Stimulated activated naive B cell treated with anti-CD40 and anti-IgM and Interleukin-4, amounts not matched to agents 10 μg/mL and 1 μg/mL and 100 μg/mL, for 72 hours (primary cell): ENCODE measurements at regions not wholly inside any gene's neighbourhood (a gene's known extent, or its start where the extent isn't known, plus 50 kb on each side); places are given as distances from the start of the nearest gene placed in this dataset.
"Not testable (repeated sequence)": the region's sequence is repeated elsewhere in the genome, so short reads cannot be mapped to it uniquely, and the experiment has no call there.

Experiments used
- ATAC-seq, 2 donors: fragments of 150-1000 bp; cut with Tn5 transposase; replicated peaks; 2 replicates each; pipeline ENCODE4 v1.10.0; 2021; ENCODE audit warnings: moderate library complexity in 1 of 2
- DNase-seq: peaks from one replicate; pipeline ENCODE4 v3.0.0; 2021
- H3K27ac Mint-ChIP-seq: one replicate; pipeline ENCODE4 v1.8.0; 2022; ENCODE audit warnings: mild to moderate bottlenecking, mixed read lengths
- H3K27me3 Mint-ChIP-seq, 2 donors: one replicate each; pipeline ENCODE4 v1.8.0; 2022; ENCODE audit warnings: mixed read lengths in 2 of 2
- H3K36me3 Mint-ChIP-seq, 2 donors: one replicate each; pipeline ENCODE4 v1.8.0; 2022; ENCODE audit warnings: mixed read lengths in 2 of 2, mild to moderate bottlenecking in 1 of 2
- H3K4me1 Mint-ChIP-seq, 2 donors: one replicate each; pipeline ENCODE4 v1.8.0; 2022; ENCODE audit warnings: mixed read lengths in 2 of 2, mild to moderate bottlenecking in 1 of 2
- H3K4me3 Mint-ChIP-seq, 2 donors: one replicate each; pipeline ENCODE4 v1.8.0; 2022; ENCODE audit warnings: mild to moderate bottlenecking in 2 of 2, mixed read lengths in 2 of 2, moderate library complexity in 1 of 2
- H3K9me3 Mint-ChIP-seq, 2 donors: one replicate each; pipeline ENCODE4 v1.8.0; 2022; ENCODE audit warnings: mixed read lengths in 2 of 2, mild to moderate bottlenecking in 1 of 2

DNA sequence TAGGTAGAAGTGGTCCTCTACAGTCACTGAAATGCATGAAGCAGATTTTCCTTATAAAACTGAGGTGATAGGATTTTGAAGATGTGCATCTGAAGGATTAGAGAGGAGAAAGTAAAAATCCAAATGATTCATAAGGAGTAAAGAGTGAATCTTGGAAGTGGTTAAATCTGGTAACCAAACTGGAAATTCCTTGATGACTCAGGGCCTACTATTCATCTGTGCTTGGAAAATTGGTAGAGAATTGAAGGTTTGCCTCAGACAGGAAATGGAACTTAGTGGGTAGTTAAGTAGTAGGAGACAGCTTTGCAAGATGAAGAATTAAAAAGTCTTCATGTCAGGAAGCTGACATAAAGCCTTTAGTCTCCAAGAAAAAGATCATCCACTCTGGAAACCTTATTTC is 368.9 kb upstream of the CTSO start:
- Mint-ChIP-seq H3K4me1 (no peaks in the 10 kb centered on the region), H3K27ac (no peak overlapping the region), H3K9me3 (no peaks in the 10 kb centered on the region), H3K27me3 (no peaks in the 10 kb centered on the region), H3K4me3 (no peak overlapping the region), H3K36me3 (no peaks in the 10 kb centered on the region)
- no peak for DNase-seq
- ATAC-seq = no peak

DNA sequence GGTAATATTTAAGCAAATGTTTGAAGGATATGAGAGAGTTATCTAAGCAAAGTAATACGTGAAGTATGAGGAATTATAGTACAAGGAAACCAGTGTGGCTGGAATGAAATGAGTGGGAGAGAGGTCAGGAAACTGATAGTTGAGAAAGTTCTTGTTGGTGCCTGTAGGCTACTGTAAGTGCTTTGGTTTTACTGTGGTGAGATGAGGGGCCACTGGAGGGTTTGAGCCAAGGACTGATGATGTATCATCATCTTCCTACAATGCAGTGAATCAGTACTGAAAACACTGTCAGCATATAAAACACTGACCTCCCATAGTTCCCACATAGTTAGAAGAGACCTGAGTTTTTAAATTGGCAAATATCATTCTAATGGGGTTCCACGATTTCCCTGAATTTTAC is 367.5 kb upstream of the CTSO start:
- DNase-seq = no peak
- Mint-ChIP-seq H3K27me3 (no peaks in the 10 kb centered on the region), H3K4me3 (no peak overlapping the region), H3K36me3 (no peaks in the 10 kb centered on the region), H3K9me3 (peaks cover 0 to 4% of the 10 kb centered on the region in 2 donors), H3K27ac (no peak overlapping the region), H3K4me1 (no peaks in the 10 kb centered on the region)
- ATAC-seq = no peak

DNA sequence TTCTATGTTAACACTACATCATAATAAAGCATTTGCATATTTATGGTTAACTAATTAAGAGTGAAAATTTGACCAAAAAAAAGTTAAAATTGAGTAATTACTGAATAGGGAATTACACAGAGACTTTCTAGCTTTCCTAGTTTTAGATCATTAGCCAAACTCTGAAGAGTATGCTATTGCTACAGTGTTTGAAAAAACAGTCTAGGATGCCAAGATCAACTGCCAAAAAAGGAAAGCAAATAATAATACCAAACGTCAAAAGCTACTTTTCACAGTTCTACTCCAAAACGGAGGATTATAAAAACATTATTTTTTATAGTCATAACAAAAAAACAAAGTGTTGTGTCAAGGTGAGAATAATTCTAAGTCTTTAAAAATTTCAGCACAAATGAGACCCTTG is 359.8 kb upstream of the CTSO start:
- no peaks in the 10 kb centered on the region for H3K4me1 Mint-ChIP-seq
- ATAC-seq (no peak), DNase-seq (no peak)
- no peak overlapping the region for H3K27ac Mint-ChIP-seq
- H3K4me3 Mint-ChIP-seq = no peak overlapping the region
- no peaks in the 10 kb centered on the region for H3K36me3 Mint-ChIP-seq
- H3K9me3 Mint-ChIP-seq = peaks cover 1 to 4% of the 10 kb centered on the region in 2 donors
- no peaks in the 10 kb centered on the region for H3K27me3 Mint-ChIP-seq

DNA sequence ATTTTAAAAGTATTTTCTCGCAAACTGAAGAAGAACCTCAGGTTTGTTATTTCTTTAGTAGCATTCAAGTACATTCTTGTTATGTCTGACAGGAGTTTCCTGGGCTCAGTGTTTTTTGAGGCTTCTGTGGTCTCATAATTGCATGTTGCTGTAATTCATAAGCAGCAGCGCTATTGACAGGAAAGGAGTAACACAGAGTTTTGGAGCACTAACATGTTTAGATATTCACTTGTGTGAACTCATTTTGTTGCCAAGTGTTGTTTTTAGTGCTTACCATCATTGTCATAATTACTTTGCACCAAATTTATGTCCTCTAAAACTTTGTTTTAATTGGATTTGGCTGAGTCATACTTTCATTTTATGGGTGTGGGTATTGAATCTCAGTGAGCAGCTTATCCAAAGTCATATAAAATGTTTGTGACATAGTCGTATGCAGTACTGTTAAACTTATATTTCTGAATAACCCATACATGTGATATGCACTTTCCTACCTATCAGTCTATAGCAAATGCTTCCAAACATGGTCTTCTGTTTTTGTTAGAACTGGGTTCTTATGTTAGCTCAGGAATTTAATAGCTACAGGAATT is 358.7 kb upstream of the CTSO start:
- DNase-seq (no peak), ATAC-seq (no peak)
- no peak overlapping the region for H3K27ac Mint-ChIP-seq
- H3K27me3 Mint-ChIP-seq = no peaks in the 10 kb centered on the region
- no peaks in the 10 kb centered on the region for H3K36me3 Mint-ChIP-seq
- no peak overlapping the region for H3K4me3 Mint-ChIP-seq
- peaks cover 1 to 4% of the 10 kb centered on the region in 2 donors for H3K9me3 Mint-ChIP-seq
- H3K4me1 Mint-ChIP-seq = no peaks in the 10 kb centered on the region

DNA sequence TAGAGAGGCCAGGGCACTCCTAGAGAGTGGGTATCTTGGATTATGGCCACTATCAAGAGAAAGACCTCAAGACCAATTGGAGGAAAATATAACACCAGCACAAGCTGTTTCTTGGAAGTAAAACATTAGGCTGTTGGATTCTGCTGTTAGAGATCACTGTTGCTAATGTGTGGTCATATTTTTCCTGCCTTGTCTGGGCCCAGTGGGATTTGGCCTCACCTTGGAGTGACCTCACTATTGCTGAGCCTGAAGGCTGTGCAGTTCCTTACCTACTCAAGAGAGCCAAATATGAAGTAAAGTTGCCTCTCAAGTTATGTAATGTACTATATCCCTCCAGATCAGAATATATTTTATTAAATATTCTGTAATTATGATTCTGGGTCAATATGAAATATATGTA is 355.4 kb upstream of the CTSO start:
- ATAC-seq (no peak), DNase-seq (no peak)
- no peaks in the 10 kb centered on the region for H3K27me3 Mint-ChIP-seq
- H3K27ac Mint-ChIP-seq = no peak overlapping the region
- no peaks in the 10 kb centered on the region for H3K36me3 Mint-ChIP-seq
- H3K4me3 Mint-ChIP-seq = no peak overlapping the region
- peaks cover 0 to 1% of the 10 kb centered on the region in 2 donors for H3K9me3 Mint-ChIP-seq
- H3K4me1 Mint-ChIP-seq = no peaks in the 10 kb centered on the region

DNA sequence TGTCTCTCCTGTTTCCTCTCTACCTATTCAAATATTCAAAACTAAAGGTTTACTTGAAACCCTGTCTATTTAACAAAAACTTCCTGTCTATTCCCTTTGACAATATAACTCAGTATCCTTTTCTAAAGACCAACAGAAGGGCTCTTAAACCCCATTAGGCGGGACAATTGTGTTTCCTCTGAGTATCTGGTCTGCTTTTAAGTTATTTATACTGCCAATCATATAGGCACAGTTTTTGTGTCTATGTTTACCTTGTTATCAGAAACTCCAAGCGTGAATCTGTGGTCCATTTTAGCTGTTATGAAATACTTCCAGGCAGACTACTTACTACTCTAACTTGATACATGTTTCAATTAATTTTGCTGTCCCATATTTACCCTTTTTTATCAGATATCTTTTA is 350.0 kb upstream of the CTSO start:
- no peak for ATAC-seq
- DNase-seq = no peak
- no peaks in the 10 kb centered on the region for H3K4me1 Mint-ChIP-seq
- H3K9me3 Mint-ChIP-seq = no peaks in the 10 kb centered on the region
- H3K27me3 Mint-ChIP-seq = no peaks in the 10 kb centered on the region
- no peaks in the 10 kb centered on the region for H3K36me3 Mint-ChIP-seq
- H3K4me3 Mint-ChIP-seq = no peak overlapping the region
- no peak overlapping the region for H3K27ac Mint-ChIP-seq

DNA sequence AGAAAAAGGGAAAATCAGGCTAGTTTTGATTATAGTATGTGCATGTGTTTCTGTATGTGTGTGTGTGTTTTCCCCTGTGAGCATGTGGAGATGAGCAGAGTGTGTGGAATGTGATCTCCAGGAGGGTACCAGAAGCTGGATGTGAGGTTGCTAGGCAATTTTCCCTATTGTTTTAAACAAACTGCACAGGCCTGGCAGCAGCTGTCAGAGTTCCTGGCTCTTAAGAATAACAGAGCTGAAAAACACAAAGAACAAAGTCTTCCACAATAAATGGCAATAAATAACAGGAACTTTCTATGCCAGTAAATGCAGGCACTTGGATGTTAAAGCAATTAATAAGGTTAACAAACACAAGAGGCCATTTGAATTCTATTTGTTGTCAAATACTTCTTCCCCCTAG is 344.6 kb upstream of the CTSO start:
- Mint-ChIP-seq H3K27ac (no peak overlapping the region), H3K4me3 (no peak overlapping the region), H3K4me1 (no peaks in the 10 kb centered on the region), H3K9me3 (peaks cover 0 to 2% of the 10 kb centered on the region in 2 donors), H3K27me3 (no peaks in the 10 kb centered on the region), H3K36me3 (no peaks in the 10 kb centered on the region)
- DNase-seq = no peak
- ATAC-seq = no peak

DNA sequence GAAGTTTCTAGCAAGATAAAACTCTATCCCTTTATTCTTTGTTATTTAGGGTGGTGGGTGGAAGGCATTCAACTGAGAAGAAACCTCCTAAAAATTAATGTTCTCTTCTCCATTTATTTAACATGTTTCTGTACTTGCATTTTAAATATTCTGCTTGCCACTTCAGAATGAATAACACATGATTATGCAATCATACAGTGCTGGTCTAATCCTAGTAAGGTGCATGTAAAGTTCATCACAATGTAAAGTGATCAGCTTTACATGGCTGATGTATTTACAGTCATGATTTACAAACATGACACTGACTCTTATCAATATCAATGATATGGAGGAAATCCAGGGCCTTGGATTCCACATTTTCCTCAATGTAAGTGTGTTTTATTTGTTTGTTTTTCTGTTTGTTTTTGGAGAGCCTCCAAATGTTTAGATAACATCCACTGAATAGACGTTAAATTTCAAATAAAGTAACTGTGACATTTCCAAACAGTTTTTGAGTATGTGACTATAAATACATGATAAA is 342.1 kb upstream of the CTSO start:
- Mint-ChIP-seq H3K4me3 (no peak overlapping the region), H3K36me3 (no peaks in the 10 kb centered on the region), H3K27me3 (no peaks in the 10 kb centered on the region), H3K9me3 (peaks cover 0 to 2% of the 10 kb centered on the region in 2 donors), H3K27ac (no peak overlapping the region), H3K4me1 (no peaks in the 10 kb centered on the region)
- no peak for ATAC-seq
- DNase-seq = no peak

DNA sequence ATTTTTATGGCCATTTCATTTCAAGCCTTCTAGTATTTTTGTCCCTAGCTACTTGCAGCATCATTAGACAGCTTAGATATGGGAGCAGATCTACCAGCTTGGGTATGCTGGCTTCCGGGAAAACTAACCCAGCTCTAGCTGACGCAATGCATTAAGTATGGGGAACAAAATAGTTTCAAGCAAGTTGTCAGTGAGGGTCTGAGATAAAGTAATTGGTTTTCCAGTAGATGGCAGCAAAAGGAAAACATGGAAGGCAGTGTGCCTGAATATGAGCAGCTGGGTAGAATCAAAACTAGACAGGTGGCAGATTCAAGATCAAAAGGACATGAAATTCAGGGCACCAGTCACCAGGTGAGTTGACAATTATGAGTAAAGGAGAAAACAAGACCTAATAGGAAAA is 340.9 kb upstream of the CTSO start:
- H3K4me1 Mint-ChIP-seq = no peaks in the 10 kb centered on the region
- peaks cover 0 to 2% of the 10 kb centered on the region in 2 donors for H3K9me3 Mint-ChIP-seq
- DNase-seq = no peak
- no peaks in the 10 kb centered on the region for H3K36me3 Mint-ChIP-seq
- no peak overlapping the region for H3K4me3 Mint-ChIP-seq
- no peaks in the 10 kb centered on the region for H3K27me3 Mint-ChIP-seq
- H3K27ac Mint-ChIP-seq = no peak overlapping the region
- ATAC-seq = peak in 1 of 2 donors; percentile 16

DNA sequence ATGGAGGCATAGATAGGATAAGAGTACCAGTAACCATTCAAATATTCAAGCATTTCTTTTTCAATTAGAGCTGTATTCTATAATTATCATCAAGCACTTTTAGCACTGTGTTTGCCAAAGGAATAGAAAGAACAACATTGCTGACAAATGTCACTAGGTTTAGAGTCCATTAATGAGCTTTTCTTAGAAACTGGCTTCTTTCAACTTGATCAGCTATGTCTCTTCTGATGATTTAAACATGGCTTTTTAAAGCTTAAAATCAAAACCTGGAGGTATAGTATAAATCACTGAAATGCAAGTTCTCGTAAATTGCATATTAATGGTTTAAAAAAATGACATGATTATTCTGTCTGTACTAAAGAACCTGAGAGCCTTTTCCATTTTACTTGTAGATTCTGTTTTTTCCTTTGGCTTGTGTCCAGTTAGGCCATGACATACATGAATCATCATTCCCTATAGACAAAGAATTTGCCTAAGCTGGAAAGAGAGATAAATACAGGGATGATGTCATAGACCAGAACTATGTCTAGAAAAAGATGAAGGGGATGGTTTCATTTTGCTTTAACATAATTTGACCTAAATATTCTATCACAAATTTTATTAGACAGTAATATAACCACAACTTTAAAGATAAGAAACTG is 340.1 kb upstream of the CTSO start:
- ATAC-seq (no peak), DNase-seq (no peak)
- H3K9me3 Mint-ChIP-seq = peaks cover 0 to 2% of the 10 kb centered on the region in 2 donors
- H3K27ac Mint-ChIP-seq = no peak overlapping the region
- no peak overlapping the region for H3K4me3 Mint-ChIP-seq
- H3K27me3 Mint-ChIP-seq = no peaks in the 10 kb centered on the region
- no peaks in the 10 kb centered on the region for H3K36me3 Mint-ChIP-seq
- no peaks in the 10 kb centered on the region for H3K4me1 Mint-ChIP-seq

DNA sequence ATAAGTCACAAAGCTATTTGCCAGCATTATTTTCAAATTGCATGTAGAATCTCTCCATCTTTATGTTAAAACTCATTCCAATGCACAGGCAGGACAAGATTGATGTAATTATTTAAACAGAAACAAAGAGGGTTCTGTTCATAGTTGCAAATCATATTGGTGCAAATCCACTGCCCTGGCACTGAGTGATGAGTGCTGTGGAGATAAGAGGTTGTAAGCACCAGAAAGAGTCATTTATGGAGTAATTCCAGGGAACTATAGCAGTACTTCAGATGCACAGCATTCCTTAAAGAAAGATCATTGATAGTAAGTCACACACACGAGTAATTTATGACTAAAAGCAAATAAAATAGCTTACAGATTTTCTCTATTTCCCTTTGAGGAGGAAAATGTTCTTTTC is 337.7 kb upstream of the CTSO start:
- no peak for DNase-seq
- no peak overlapping the region for H3K4me3 Mint-ChIP-seq
- H3K27me3 Mint-ChIP-seq = no peaks in the 10 kb centered on the region
- no peaks in the 10 kb centered on the region for H3K4me1 Mint-ChIP-seq
- no peaks in the 10 kb centered on the region for H3K36me3 Mint-ChIP-seq
- no peaks in the 10 kb centered on the region for H3K9me3 Mint-ChIP-seq
- no peak for ATAC-seq
- no peak overlapping the region for H3K27ac Mint-ChIP-seq

DNA sequence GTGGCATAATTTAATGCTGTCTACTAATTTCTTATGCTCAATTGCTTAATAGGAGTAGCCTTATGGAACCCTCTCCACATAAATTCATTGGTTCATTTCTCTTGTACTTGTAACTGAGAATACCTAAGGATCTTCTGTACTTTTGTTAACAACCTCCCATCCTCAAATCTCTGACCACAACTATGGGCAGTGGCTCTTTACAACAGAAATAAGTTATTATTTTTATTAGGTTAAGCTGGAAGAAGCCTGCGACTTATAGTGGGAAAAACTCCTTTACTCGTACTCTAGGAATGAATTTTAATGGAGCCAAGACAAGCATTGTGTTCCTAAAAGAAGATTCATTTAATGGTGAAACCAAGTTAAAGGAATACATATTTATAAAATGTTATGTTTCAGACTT is 337.1 kb upstream of the CTSO start:
- H3K4me3 Mint-ChIP-seq = no peak overlapping the region
- no peaks in the 10 kb centered on the region for H3K9me3 Mint-ChIP-seq
- H3K4me1 Mint-ChIP-seq = no peaks in the 10 kb centered on the region
- H3K36me3 Mint-ChIP-seq = no peaks in the 10 kb centered on the region
- H3K27me3 Mint-ChIP-seq = no peaks in the 10 kb centered on the region
- no peak for DNase-seq
- no peak overlapping the region for H3K27ac Mint-ChIP-seq
- no peak for ATAC-seq

DNA sequence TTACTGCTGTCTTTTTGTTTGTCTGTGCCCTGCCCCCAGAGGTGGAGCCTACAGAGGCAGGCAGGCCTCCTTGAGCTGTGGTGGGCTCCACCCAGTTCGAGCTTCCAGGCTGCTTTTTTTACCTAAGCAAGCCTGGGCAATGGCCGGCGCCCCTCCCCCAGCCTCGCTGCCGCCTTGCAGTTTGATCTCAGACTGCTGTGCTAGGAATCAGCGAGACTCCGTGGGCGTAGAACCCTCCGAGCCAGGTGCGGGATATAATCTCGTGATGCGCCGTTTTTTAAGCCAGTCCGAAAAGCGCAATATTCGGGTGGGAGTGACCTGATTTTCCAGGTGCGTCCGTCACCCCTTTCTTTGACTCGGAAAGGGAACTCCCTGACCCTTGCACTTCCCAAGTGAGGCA is 336.4 kb upstream of the CTSO start:
- H3K27ac Mint-ChIP-seq, ATAC-seq, H3K4me1 Mint-ChIP-seq, H3K4me3 Mint-ChIP-seq, H3K9me3 Mint-ChIP-seq, H3K36me3 Mint-ChIP-seq, DNase-seq, H3K27me3 Mint-ChIP-seq: not testable (repeated sequence)

DNA sequence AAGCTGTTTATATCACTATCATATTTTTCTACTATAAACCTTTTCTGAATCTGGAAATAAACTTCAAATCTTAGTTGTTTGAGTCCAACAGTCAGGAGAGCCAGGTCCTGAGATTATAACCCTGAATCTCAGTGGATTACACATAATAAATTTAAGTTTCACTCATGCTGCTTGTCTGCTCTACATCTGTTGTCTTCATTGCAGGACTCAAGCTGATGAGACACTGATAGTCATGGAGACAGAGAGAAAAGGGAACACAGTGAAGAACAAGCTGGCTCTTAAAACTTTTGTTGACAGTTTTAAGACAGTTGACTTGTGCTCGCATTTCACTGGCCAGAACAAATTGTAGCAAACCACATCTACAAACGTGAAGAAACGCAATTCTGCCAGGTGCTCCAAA is 327.0 kb upstream of the CTSO start:
- Mint-ChIP-seq H3K36me3 (no peaks in the 10 kb centered on the region), H3K9me3 (peaks cover 4 to 10% of the 10 kb centered on the region in 2 donors), H3K4me1 (no peaks in the 10 kb centered on the region), H3K4me3 (no peak overlapping the region), H3K27me3 (no peaks in the 10 kb centered on the region), H3K27ac (no peak overlapping the region)
- ATAC-seq = no peak
- no peak for DNase-seq

DNA sequence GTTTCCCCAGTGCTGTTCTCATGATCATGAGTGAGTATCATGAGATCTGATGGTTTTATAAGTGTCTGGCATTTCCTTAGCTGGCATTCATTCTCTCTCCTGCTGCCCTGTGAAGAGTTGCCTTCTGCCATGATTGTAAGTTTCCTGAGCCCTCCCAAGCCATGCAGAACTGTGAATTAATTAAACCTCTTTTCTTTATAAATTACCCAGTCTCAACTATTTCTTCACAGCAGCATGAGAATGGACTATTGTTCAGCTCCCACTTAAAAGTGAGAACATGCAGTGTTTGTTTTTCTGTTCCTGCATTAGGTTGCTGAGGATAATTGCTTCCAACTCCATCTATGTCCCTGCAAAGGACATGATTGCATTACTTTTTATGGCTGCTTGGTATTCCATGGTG is 311.7 kb upstream of the CTSO start:
- H3K9me3 Mint-ChIP-seq = peaks cover 0 to 4% of the 10 kb centered on the region in 2 donors
- no peak overlapping the region for H3K4me3 Mint-ChIP-seq
- H3K27ac Mint-ChIP-seq = no peak overlapping the region
- no peaks in the 10 kb centered on the region for H3K27me3 Mint-ChIP-seq
- DNase-seq = no peak
- H3K36me3 Mint-ChIP-seq = no peaks in the 10 kb centered on the region
- no peaks in the 10 kb centered on the region for H3K4me1 Mint-ChIP-seq
- no peak for ATAC-seq
